HG03175 (cell line): ENCODE measurements at regions not wholly inside any gene's neighbourhood (a gene's known extent, or its start where the extent isn't known, plus 50 kb on each side); places are given as distances from the start of the nearest gene placed in this dataset.
"Not testable (repeated sequence)": the region's sequence is repeated elsewhere in the genome, so short reads cannot be mapped to it uniquely, and the experiment has no call there.

Experiments used
- ATAC-seq: cut with Tn5 transposase; IDR thresholded peaks from one replicate; pipeline ENCODE4 v1.9.1; 2021; ENCODE audit warnings: mild to moderate bottlenecking, moderate library complexity; ENCODE audit not compliant: unreplicated experiment

- no peak for ATAC-seq
These were observed 122.1 kb downstream of the YIPF5 start for GRCh38 chr5:144048259-144048856.

GRCh38 chr5:144055391-144055790 is 115.1 kb downstream of the YIPF5 start:
- ATAC-seq: not testable (repeated sequence)

GRCh38 chr5:144060091-144060490 is 110.4 kb downstream of the YIPF5 start:
- not testable (repeated sequence) for ATAC-seq

GRCh38 chr5:144060598-144060997 is 109.9 kb downstream of the YIPF5 start:
- no peak for ATAC-seq

- no peak for ATAC-seq
These were observed 104.7 kb downstream of the YIPF5 start for GRCh38 chr5:144065786-144066185.

- no peak for ATAC-seq
These were observed 97.9 kb downstream of the YIPF5 start for GRCh38 chr5:144072518-144072927.

- no peak for ATAC-seq
These were observed 93.9 kb downstream of the YIPF5 start for GRCh38 chr5:144076521-144077083.

DNA sequence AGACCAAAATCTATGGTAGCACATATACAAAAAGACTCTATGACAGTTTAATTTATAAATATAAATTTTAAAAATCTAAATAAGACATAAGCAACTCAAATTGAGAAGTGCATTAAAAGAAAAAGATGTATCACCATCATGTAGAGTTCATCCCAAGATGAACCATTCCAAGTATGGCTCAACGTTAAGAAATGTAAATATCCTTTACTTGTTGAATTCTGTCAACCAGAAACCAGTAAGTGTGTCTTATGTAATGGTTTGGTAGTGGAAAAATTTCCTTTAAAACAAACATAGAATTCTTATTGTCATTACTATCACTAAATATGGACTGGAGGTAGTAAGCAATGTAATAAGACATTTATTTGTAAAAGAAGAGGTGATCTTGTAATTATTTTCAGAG is 87.3 kb downstream of the YIPF5 start:
- ATAC-seq: no peak

DNA sequence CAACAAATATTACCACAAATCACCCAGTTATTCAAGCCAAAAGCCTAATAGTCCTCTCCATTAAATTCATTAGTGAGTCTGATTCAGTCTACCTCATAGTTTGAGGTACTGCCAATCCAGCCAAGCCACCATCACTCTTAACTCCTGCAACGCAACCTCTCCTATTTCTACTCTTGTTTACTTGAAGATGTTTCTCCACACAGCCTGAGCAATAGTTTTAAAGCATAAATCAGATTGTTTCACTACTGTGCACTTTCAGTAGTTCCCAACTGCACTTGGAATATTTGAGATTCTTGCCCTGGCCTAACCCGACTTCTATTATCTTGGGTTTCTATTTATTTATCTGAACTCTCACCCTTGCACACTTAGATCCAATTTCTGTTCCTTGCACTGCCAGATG is 85.5 kb downstream of the YIPF5 start:
- ATAC-seq: no peak

DNA sequence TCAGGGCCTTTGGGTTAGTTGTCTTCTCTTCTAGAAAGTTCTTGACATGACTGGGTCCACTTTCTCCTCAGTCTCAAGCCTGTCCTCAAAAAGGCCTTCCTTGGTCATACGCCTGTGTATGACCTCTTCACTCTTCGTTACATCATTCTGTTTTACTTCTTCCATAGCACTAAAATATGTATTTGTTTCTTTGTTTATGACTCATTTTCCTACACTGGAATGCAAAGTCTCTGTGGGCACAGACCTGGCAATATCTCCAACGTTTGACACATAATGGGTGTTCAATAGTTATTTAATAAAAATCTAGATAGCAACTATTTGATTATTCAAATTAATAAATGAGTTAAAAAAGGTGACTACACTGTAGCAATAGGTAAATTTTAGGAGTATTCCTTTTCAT is 85.1 kb downstream of the YIPF5 start:
- no peak for ATAC-seq

- no peak for ATAC-seq
These were observed 84.2 kb downstream of the YIPF5 start for GRCh38 chr5:144086295-144086694.

- no peak for ATAC-seq
These were observed 82.9 kb downstream of the YIPF5 start for GRCh38 chr5:144087576-144087975.

- no peak for ATAC-seq
These were observed 82.0 kb downstream of the YIPF5 start for GRCh38 chr5:144088206-144089064.

DNA sequence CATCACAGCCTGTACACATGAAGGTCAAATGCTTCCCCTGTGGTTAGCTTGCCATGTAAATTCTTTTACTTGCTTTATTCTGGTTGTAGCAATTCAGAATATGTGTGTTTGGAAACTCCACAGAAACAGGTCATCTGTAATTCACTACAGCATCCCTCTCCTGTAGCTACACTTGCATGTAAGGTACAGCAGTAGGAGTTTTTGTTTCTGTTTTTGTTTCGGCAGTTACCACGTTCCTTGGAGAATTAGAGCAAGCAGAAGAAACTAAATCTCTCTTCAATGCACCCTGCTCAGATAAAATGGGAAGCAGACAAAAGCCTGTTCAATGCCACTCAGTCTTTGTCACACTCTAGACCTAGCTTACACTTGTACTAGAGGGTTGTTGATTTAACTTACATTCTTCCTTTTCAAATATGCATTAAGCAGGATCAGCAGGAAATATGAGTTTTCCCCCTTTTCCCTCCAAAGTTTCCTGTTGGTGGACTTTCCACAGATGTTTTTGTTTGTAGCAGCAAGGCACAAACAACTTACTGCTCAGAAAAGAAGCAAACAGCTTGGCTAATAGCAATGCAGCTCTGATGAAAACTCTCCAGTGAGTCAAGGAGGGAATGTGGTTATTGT is 80.9 kb downstream of the YIPF5 start:
- ATAC-seq: peak; percentile 53

GRCh38 chr5:144092508-144092907 is 78.0 kb downstream of the YIPF5 start:
- no peak for ATAC-seq

DNA sequence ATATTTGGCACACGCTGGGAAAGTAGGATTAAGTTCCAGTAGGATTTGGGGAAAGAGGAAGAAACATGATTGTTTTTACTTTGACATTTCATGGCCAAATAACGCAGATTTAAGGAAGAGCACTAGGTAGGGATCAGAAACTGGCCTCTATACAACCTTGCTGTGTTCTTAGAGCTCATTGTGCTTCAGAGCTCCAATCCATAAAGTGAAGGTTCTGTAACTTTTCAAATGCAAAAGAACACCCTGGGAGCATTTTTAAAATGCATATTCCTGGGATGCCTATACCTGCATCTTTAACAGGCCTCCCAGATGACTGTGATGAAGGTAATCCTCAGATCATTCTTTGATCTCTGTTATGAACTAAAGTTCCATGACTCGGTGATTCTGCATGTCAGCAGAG is 77.1 kb downstream of the YIPF5 start:
- no peak for ATAC-seq

DNA sequence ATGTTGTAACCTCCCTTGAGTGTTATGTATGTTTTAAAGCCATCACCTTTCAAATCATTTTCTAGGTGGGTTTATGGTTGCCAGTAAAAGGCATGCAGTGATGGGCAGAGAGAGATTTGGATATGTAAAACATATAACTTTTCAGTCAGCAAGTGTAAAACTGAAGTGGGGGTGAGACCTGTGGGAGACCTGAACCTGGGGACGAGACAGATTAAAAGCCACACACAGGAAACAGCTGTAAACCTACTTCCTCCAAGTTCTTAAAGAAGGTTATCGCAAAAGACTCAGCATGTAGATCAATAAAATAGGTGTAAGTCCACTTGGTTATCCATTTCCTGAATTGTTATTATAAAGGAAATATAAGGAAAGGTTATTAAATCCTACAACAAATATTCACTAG is 76.6 kb downstream of the YIPF5 start:
- no peak for ATAC-seq

DNA sequence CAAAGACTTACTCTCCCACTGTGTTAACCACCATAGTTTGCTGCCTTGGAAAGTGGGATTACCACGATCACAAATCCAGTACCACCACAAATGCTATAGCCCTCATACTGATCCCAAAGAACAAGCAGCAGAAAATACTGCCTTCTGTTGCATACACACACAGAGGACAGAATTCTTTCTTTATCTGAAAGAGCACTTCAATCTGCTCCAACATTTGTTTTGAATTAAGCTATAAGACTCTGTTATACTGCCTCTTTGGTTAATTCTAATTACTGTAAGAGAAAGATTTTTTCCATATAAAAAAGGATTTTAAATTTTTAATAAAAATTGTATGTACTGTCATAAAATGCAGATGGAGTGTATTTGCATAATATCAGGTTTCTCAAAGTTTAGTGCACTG is 69.8 kb downstream of the YIPF5 start:
- no peak for ATAC-seq

DNA sequence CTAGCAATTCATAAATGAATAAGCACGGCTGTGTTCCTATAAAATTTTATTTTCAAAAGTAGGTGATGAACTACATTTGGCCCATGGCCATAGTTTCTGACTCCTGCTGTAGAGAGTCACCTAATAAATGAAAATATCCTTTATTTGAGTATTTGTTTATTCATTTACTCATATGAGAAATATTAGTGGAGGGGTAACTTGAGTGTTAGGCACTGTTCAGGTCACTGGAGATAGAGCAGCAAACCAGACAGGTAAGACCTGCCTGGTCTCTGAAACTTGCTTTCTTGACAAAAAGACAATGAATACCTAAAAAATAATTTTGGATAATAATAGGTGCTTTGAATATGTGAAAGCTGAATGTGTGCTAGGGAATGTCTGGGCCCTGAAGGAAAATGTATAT is 68.8 kb downstream of the YIPF5 start:
- no peak for ATAC-seq

DNA sequence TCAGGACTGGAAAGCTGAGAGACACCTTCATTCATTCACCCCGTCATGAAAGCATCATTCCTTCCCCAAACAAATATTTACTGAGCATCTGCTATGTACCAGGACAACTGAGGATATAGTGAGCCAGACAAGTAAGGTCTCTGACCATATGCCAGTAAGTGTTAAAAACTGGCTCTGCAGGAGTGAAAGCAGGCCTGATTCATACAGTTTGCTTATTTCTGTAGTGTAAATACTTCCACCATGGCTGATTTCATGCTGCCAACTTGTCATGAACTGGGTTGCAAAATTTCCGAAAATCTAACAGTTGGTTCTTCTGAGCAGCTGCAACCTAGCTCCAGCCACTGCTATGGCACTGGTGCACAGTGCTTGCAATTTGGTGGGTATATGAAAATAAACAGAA is 68.1 kb downstream of the YIPF5 start:
- ATAC-seq: no peak

- ATAC-seq: no peak
These were observed 67.5 kb downstream of the YIPF5 start for GRCh38 chr5:144102979-144103378.
